Neural cell (in vitro differentiated cells): ENCODE measurements at regions not wholly inside any gene's neighbourhood (a gene's known extent, or its start where the extent isn't known, plus 50 kb on each side); places are given as distances from the start of the nearest gene placed in this dataset.
"Not testable (repeated sequence)": the region's sequence is repeated elsewhere in the genome, so short reads cannot be mapped to it uniquely, and the experiment has no call there.

Experiments
- H2AFZ ChIP-seq: fragments of 200-600, 300-800 bp; sonication (generic), shearing (Covaris generic); 2 replicates; pipeline ENCODE4 v1.6.0; 2014; ENCODE audit warnings: low read depth, mild to moderate bottlenecking, antibody characterized with exemption, low read length, moderate library complexity
- H3F3A ChIP-seq: fragments of 200-600 bp; shearing (Covaris generic); 2 replicates; pipeline ENCODE4 v1.6.1; 2016; ENCODE audit warnings: mild to moderate bottlenecking, moderate library complexity, mixed read lengths, antibody characterized with exemption, low read length; ENCODE audit not compliant: insufficient read depth, poor library complexity, severe bottlenecking
- H3K27ac ChIP-seq: fragments of 200-600, 300-800 bp; sonication (generic), shearing (Covaris generic); 2 replicates; pipeline ENCODE4 v1.5.1; 2014; ENCODE audit warnings: mild to moderate bottlenecking, low read length, moderate library complexity
- H3K27me3 ChIP-seq: fragments of 300-800, 200-600 bp; sonication (generic), shearing (Covaris generic); 2 replicates; pipeline ENCODE4 v1.6.0; 2014; ENCODE audit warnings: mild to moderate bottlenecking, low read depth, low read length, moderate library complexity; ENCODE audit not compliant: insufficient read depth
- H3K36me3 ChIP-seq: fragments of 300-800, 200-600 bp; sonication (generic), shearing (Covaris generic); 2 replicates; pipeline ENCODE4 v1.5.1; 2014; ENCODE audit warnings: mild to moderate bottlenecking, antibody characterized with exemption, low read length, moderate library complexity; ENCODE audit not compliant: insufficient read depth
- H3K4me2 ChIP-seq: fragments of 300-800, 200-600 bp; sonication (generic), shearing (Covaris generic); 2 replicates; pipeline ENCODE4 v1.6.0; 2014; ENCODE audit warnings: mild to moderate bottlenecking, low read length
- H3K4me3 ChIP-seq: fragments of 300-800, 200-600 bp; sonication (generic), shearing (Covaris generic); 2 replicates; pipeline ENCODE4 v1.5.1; 2014; ENCODE audit warnings: mild to moderate bottlenecking, low read length, moderate library complexity
- H3K79me2 ChIP-seq: fragments of 200-600 bp; shearing (Covaris generic); replicated peaks from 2 replicates; pipeline ENCODE4 v1.6.0; 2014; ENCODE audit warnings: mild to moderate bottlenecking, low read length, moderate library complexity; ENCODE audit not compliant: insufficient read depth
- H3K9ac ChIP-seq: fragments of 300-800, 200-600 bp; sonication (generic), shearing (Covaris generic); 2 replicates; pipeline ENCODE4 v1.6.1; 2016; ENCODE audit warnings: mild to moderate bottlenecking, low read length, mixed read lengths
- H3K9me2 ChIP-seq: fragments of 200-600 bp; shearing (Covaris generic); 2 replicates; pipeline ENCODE4 v1.6.1; 2016; ENCODE audit warnings: mild to moderate bottlenecking, low read length, mixed read lengths; ENCODE audit not compliant: insufficient read depth
- H3K9me3 ChIP-seq: fragments of 200-600, 300-800 bp; sonication (generic), shearing (Covaris generic); 2 replicates; pipeline ENCODE4 v1.6.1; 2016; ENCODE audit warnings: mild to moderate bottlenecking, mixed run types, low read length, moderate library complexity, mixed read lengths
- H4K20me1 ChIP-seq: fragments of 200-600 bp; shearing (Covaris generic); 2 replicates; pipeline ENCODE4 v1.6.1; 2016; ENCODE audit warnings: mild to moderate bottlenecking, mixed run types; ENCODE audit not compliant: insufficient read depth
- EP300 ChIP-seq: fragments of 450-650 bp; conservative IDR thresholded peaks from 2 replicates; pipeline ENCODE4 v1.6.1; 2014; ENCODE audit warnings: antibody characterized with exemption, mild to moderate bottlenecking, moderate library complexity; ENCODE audit not compliant: poor library complexity, severe bottlenecking
- EZH2 ChIP-seq: fragments of 200-600, 300-800 bp; shearing (Covaris generic), sonication (generic); IDR thresholded peaks from 2 replicates; pipeline ENCODE4 v1.6.1; 2014; ENCODE audit warnings: antibody characterized with exemption, low read length, borderline replicate concordance, mild to moderate bottlenecking; ENCODE audit not compliant: insufficient read depth, poor library complexity, severe bottlenecking
- MXI1 ChIP-seq: fragments of 450-650 bp; conservative IDR thresholded peaks from 2 replicates; pipeline ENCODE4 v1.6.1; 2014; ENCODE audit warnings: antibody characterized with exemption, mild to moderate bottlenecking; ENCODE audit not compliant: poor library complexity, severe bottlenecking
- POLR2AphosphoS5 ChIP-seq: IDR thresholded peaks from 2 replicates; pipeline ENCODE4 v1.6.1; 2012
- RAD21 ChIP-seq: fragments of 450-650 bp; conservative IDR thresholded peaks from 2 replicates; pipeline ENCODE4 v1.6.1; 2014; ENCODE audit warnings: antibody characterized with exemption, mild to moderate bottlenecking, moderate library complexity
- REST ChIP-seq: IDR thresholded peaks from 2 replicates; pipeline ENCODE4 v1.6.1; 2012; ENCODE audit warnings: borderline replicate concordance
- SMC3 ChIP-seq: fragments of 450-650 bp; conservative IDR thresholded peaks from 2 replicates; pipeline ENCODE4 v1.6.1; 2014; ENCODE audit warnings: antibody characterized with exemption, mild to moderate bottlenecking, moderate library complexity; ENCODE audit not compliant: poor library complexity
- TAF1 ChIP-seq: IDR thresholded peaks from 2 replicates; pipeline ENCODE4 v1.6.1; 2012; ENCODE audit warnings: low read depth
- TF ChIP-seq, protein P1 (sequence below): fragments of 450-650 bp; IDR thresholded peaks from 2 replicates; pipeline ENCODE4 v1.5.1; 2014; ENCODE audit warnings: antibody characterized with exemption, mild to moderate bottlenecking, moderate library complexity; ENCODE audit not compliant: poor library complexity, severe bottlenecking

- TF ChIP-seq POLR2AphosphoS5, result no peak
- TF ChIP-seq RAD21, result no peak
- TF ChIP-seq, protein P1, sequence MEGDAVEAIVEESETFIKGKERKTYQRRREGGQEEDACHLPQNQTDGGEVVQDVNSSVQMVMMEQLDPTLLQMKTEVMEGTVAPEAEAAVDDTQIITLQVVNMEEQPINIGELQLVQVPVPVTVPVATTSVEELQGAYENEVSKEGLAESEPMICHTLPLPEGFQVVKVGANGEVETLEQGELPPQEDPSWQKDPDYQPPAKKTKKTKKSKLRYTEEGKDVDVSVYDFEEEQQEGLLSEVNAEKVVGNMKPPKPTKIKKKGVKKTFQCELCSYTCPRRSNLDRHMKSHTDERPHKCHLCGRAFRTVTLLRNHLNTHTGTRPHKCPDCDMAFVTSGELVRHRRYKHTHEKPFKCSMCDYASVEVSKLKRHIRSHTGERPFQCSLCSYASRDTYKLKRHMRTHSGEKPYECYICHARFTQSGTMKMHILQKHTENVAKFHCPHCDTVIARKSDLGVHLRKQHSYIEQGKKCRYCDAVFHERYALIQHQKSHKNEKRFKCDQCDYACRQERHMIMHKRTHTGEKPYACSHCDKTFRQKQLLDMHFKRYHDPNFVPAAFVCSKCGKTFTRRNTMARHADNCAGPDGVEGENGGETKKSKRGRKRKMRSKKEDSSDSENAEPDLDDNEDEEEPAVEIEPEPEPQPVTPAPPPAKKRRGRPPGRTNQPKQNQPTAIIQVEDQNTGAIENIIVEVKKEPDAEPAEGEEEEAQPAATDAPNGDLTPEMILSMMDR, result no peak
- no peak for TF ChIP-seq SMC3
- no peak for TF ChIP-seq TAF1
- TF ChIP-seq MXI1, result no peak
- no peak for TF ChIP-seq EZH2
- Histone ChIP-seq H3K27ac (no peak overlapping the region), H3K9ac (no peak overlapping the region), H4K20me1 (no peaks in the 10 kb centered on the region), H3F3A (no peaks in the 10 kb centered on the region), H3K4me2 (no peak overlapping the region), H2AFZ (no peak overlapping the region), H3K27me3 (no peaks in the 10 kb centered on the region), H3K36me3 (no peaks in the 10 kb centered on the region), H3K79me2 (no peaks in the 10 kb centered on the region), H3K9me3 (no peaks in the 10 kb centered on the region), H3K9me2 (no peaks in the 10 kb centered on the region), H3K4me3 (no peak overlapping the region)
Measured at GRCh38 chr21:32876426-32876825, 104.9 kb upstream of the PAXBP1 start.

- H3K27me3 ChIP-seq, H3F3A ChIP-seq, H2AFZ ChIP-seq, H3K36me3 ChIP-seq, H3K9me2 ChIP-seq, H3K79me2 ChIP-seq, H3K9ac ChIP-seq, H3K4me2 ChIP-seq, H4K20me1 ChIP-seq, H3K27ac ChIP-seq, H3K4me3 ChIP-seq, H3K9me3 ChIP-seq: not testable (repeated sequence)
Measured at GRCh38 chr21:32877888-32878287, 106.3 kb upstream of the PAXBP1 start.

- TF ChIP-seq EZH2 (no peak), EP300 (no peak), POLR2AphosphoS5 (no peak), RAD21 (no peak), TAF1 (no peak), SMC3 (no peak), MXI1 (no peak)
- H3K27ac ChIP-seq, result no peak overlapping the region
- H3K27me3 ChIP-seq, result no peaks in the 10 kb centered on the region
- H3K36me3 ChIP-seq, result no peaks in the 10 kb centered on the region
- no peaks in the 10 kb centered on the region for H3K79me2 ChIP-seq
- no peaks in the 10 kb centered on the region for H3F3A ChIP-seq
- no peak overlapping the region for H3K4me2 ChIP-seq
- H3K9ac ChIP-seq, result no peak overlapping the region
- H3K9me2 ChIP-seq, result no peaks in the 10 kb centered on the region
- no peaks in the 10 kb centered on the region for H3K9me3 ChIP-seq
- H2AFZ ChIP-seq, result no peak overlapping the region
- no peak overlapping the region for H3K4me3 ChIP-seq
- H4K20me1 ChIP-seq, result no peaks in the 10 kb centered on the region
Measured at GRCh38 chr21:32878661-32879060, 107.1 kb upstream of the PAXBP1 start.

- H3K36me3 ChIP-seq, result no peaks in the 10 kb centered on the region
- no peak overlapping the region for H3K27ac ChIP-seq
- no peak overlapping the region for H3K4me3 ChIP-seq
- no peaks in the 10 kb centered on the region for H3K9me2 ChIP-seq
- no peaks in the 10 kb centered on the region for H3K27me3 ChIP-seq
- no peak overlapping the region for H3K4me2 ChIP-seq
- no peak overlapping the region for H3K9ac ChIP-seq
- no peaks in the 10 kb centered on the region for H3F3A ChIP-seq
- no peaks in the 10 kb centered on the region for H4K20me1 ChIP-seq
- no peak for TF ChIP-seq RAD21
- no peak for TF ChIP-seq POLR2AphosphoS5
- no peak for TF ChIP-seq SMC3
- TF ChIP-seq TAF1, result no peak
- no peak for TF ChIP-seq MXI1
- TF ChIP-seq EZH2, result no peak
- TF ChIP-seq REST, result no peak
- TF ChIP-seq EP300, result no peak
- TF ChIP-seq, protein P1, result no peak
- H2AFZ ChIP-seq, result no peak overlapping the region
- H3K79me2 ChIP-seq, result no peaks in the 10 kb centered on the region
- no peaks in the 10 kb centered on the region for H3K9me3 ChIP-seq
Measured at GRCh38 chr21:32881458-32881857, 109.9 kb upstream of the PAXBP1 start.
